DMS 273 (cell line): ENCODE measurements at regions not wholly inside any gene's neighbourhood (a gene's known extent, or its start where the extent isn't known, plus 50 kb on each side); places are given as distances from the start of the nearest gene placed in this dataset.
"Not testable (repeated sequence)": the region's sequence is repeated elsewhere in the genome, so short reads cannot be mapped to it uniquely, and the experiment has no call there.

Experiments used
- DNase-seq: peaks from one replicate; lab custom pipeline; 2025; ENCODE audit not compliant: unreplicated experiment; lab: John Stamatoyannopoulos, UW

- DNase-seq, result no peak
Observed at GRCh38 chr15:23846218-23846617, 159.1 kb upstream of the NDN start.

GRCh38 chr15:23850666-23851065 is 163.6 kb upstream of the NDN start:
- no peak for DNase-seq

- no peak for DNase-seq
Observed at GRCh38 chr15:23851921-23852320, 164.8 kb upstream of the NDN start.

- no peak for DNase-seq
Observed at GRCh38 chr15:23853286-23853685, 166.2 kb upstream of the NDN start.

- no peak for DNase-seq
Observed at GRCh38 chr15:23854203-23854911, 167.3 kb upstream of the NDN start.

- DNase-seq, result no peak
Observed at GRCh38 chr15:23854912-23855659, 168.0 kb upstream of the NDN start.

- DNase-seq, result no peak
Observed at GRCh38 chr15:23855947-23856346, 168.8 kb upstream of the NDN start.

- peak; percentile 66 for DNase-seq
Observed at GRCh38 chr15:23857028-23857641, 170.0 kb upstream of the NDN start.

GRCh38 chr15:23859008-23859407 is 171.9 kb upstream of the NDN start:
- DNase-seq, result no peak

- DNase-seq, result no peak
Observed at GRCh38 chr15:23860290-23861245, 173.5 kb upstream of the NDN start.

- peak; percentile 47 for DNase-seq
Observed at GRCh38 chr15:23866832-23867231, 179.7 kb upstream of the NDN start.

GRCh38 chr15:23869396-23869795 is 182.3 kb upstream of the NDN start:
- DNase-seq, result peak; percentile 41

- DNase-seq, result not testable (repeated sequence)
Observed at GRCh38 chr15:23873613-23874012, 186.5 kb upstream of the NDN start.

- peak; percentile 75 for DNase-seq
Observed at GRCh38 chr15:23877502-23878412, 190.7 kb upstream of the NDN start.

GRCh38 chr15:23881291-23881690 is 194.2 kb upstream of the NDN start:
- no peak for DNase-seq

- DNase-seq, result no peak
Observed at GRCh38 chr15:23890218-23890617, 203.1 kb upstream of the NDN start.

- DNase-seq, result no peak
Observed at GRCh38 chr15:23897091-23897490, 210.0 kb upstream of the NDN start.

- DNase-seq, result no peak
Observed at GRCh38 chr15:23897531-23897930, 210.4 kb upstream of the NDN start.

- no peak for DNase-seq
Observed at GRCh38 chr15:23910030-23910429, 222.9 kb upstream of the NDN start.

GRCh38 chr15:23912191-23912590 is 225.1 kb upstream of the NDN start:
- no peak for DNase-seq
